IPS-15b (cell line): ENCODE measurements at regions not wholly inside any gene's neighbourhood (a gene's known extent, or its start where the extent isn't known, plus 50 kb on each side); places are given as distances from the start of the nearest gene placed in this dataset.

Source experiments
- H3K27me3 ChIP-seq: one replicate; pipeline ENCODE4 v1.6.1; 2013; ENCODE audit warnings: low read length; ENCODE audit not compliant: control insufficient read depth, insufficient read depth
- H3K36me3 ChIP-seq: one replicate; pipeline ENCODE4 v1.6.1; 2013; ENCODE audit warnings: low read length; ENCODE audit not compliant: control insufficient read depth, insufficient read depth
- H3K4me1 ChIP-seq: one replicate; pipeline ENCODE4 v1.6.1; 2013; ENCODE audit warnings: mild to moderate bottlenecking, low read length; ENCODE audit not compliant: control insufficient read depth, insufficient read depth
- H3K4me3 ChIP-seq: one replicate; pipeline ENCODE4 v1.5.1; 2013; ENCODE audit warnings: low read depth, low read length
- H3K9ac ChIP-seq: one replicate; pipeline ENCODE4 v1.6.1; 2013; ENCODE audit warnings: low read depth, mild to moderate bottlenecking, low read length
- H3K9me3 ChIP-seq: one replicate; pipeline ENCODE4 v1.6.1; 2013; ENCODE audit warnings: mild to moderate bottlenecking, low read length; ENCODE audit not compliant: control insufficient read depth, insufficient read depth

DNA sequence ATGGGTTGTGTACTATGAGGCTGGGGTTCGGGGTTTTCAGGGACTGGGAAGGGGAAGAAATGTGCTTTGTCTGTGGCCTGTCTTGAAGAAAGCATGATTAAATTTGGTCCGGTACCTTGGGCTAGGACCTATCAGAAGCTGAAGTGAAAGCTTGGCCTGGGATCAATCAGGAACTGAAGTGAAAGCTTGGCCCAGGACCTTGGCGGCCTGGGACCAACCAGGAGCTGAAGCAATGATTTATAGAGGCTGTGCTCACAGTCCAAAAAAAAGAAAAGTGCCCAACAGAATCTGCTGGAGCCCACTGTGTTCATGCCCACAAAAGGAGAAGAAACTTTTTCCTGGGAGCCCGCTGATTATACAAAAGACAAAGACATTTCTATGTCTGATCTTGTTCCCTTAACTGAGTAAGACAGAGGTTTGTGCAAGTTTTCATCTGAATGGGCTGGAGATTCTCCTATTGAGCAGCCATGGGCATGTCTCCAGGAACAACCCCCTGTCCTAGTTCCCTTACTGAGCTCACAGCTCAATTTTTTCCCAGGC lies 1427.9 kb downstream of the FAM133A start:
- Histone ChIP-seq H3K4me3 (no peak overlapping the region), H3K9me3 (no peaks in the 10 kb centered on the region), H3K4me1 (peaks cover 2% of the 10 kb centered on the region), H3K27me3 (no peaks in the 10 kb centered on the region), H3K36me3 (no peaks in the 10 kb centered on the region), H3K9ac (no peak overlapping the region)

DNA sequence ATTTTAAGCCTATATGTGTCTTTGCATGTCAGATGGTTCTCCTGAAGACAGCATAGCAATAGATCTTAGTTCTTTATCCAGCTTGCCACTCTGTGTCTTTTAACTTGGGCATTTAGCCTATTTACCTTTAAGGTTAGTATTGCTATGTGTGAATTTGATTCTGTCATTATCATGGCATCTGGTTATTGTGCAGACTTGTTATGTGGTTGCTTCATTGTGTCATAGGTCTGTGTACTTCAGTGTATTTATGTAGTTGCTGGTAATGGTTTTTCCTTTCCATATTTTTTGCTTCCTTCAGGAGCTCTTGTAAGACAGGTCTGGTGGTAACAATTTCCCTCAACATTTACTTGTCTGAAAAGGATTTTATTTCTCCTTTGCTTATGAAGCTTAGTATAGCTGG lies 1443.5 kb downstream of the FAM133A start:
- no peaks in the 10 kb centered on the region for H3K4me1 ChIP-seq
- H3K9ac ChIP-seq: no peak overlapping the region
- H3K36me3 ChIP-seq: no peaks in the 10 kb centered on the region
- no peaks in the 10 kb centered on the region for H3K27me3 ChIP-seq
- no peak overlapping the region for H3K4me3 ChIP-seq
- no peaks in the 10 kb centered on the region for H3K9me3 ChIP-seq

DNA sequence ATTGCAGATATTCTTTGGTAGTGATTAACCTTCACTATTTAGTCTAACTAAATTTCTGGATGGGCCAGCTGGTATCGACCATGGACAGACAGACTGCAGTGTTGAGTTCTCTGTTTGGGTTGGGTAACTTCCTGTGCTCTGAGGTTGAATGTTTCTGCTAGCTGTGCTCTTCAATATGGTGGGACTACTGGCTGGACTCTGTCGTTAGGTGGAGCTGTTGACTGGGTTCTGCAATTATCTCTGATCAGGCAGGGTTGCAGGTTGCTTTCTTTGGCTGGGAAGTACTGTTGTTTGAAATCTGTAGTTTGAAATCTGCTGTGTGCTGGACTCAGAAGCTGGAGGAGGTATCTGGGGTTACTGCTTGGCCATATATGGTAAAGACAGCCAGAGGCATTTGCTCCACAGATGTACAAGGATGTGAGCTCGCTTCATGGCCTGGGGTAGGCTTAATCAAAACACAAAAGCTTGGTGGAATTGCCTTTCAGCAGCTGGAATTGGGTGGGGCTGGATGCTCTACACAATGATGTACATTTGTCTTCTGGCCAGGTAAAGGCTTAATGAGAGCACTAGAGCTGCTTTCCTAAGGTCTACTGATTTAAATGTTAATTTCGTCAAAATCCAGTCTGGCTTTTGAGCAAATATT lies 1472.0 kb downstream of the FAM133A start:
- Histone ChIP-seq H3K4me1 (no peaks in the 10 kb centered on the region), H3K27me3 (no peaks in the 10 kb centered on the region), H3K9me3 (no peaks in the 10 kb centered on the region), H3K36me3 (no peaks in the 10 kb centered on the region), H3K4me3 (no peak overlapping the region), H3K9ac (no peak overlapping the region)

DNA sequence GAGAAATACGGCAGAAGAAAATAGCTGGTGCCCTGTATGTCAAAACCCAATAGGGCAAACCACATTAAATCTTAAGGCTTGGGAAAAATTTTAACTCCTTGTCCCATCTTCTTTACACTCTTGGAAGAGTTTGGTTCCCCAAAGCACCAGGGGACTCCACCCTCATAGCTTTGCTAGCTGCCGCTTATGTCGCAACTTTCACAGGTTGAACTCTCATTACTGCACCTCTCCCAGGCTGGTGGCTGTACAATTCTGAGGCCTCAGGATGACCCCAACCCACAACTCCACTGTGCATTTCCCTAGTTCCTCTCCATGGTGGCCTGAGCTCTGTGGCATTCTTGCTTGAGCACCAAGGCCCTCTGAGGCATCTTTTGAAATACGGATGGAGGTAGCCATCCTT lies 1478.8 kb downstream of the FAM133A start:
- no peaks in the 10 kb centered on the region for H3K4me1 ChIP-seq
- H3K9me3 ChIP-seq: no peaks in the 10 kb centered on the region
- no peaks in the 10 kb centered on the region for H3K36me3 ChIP-seq
- H3K4me3 ChIP-seq: no peak overlapping the region
- no peaks in the 10 kb centered on the region for H3K27me3 ChIP-seq
- no peak overlapping the region for H3K9ac ChIP-seq

DNA sequence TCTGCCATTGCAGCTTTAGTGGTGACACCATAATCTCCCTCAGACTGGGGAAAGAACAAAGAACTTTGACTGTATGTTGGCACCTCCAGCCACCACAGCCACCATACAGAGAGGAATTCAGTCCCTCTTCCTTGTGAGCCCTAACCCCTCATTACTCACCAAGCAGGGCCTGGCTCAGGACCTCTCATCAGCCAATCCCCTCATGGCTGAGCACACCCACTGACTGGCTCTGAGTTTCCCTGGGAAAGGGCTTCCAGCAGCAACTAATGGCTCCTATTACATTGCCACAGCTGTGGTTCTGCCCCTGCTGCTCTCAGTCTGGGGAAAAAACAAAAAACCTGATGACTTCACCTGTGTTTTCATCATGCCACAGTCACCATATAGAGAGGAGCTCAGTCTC lies 1482.6 kb downstream of the FAM133A start:
- no peaks in the 10 kb centered on the region for H3K4me1 ChIP-seq
- no peak overlapping the region for H3K9ac ChIP-seq

More for the DNA sequence above, 1482.6 kb downstream of the FAM133A start:
- H3K27me3 ChIP-seq: no peaks in the 10 kb centered on the region
- no peaks in the 10 kb centered on the region for H3K36me3 ChIP-seq
- H3K4me3 ChIP-seq: no peak overlapping the region
- H3K9me3 ChIP-seq: no peaks in the 10 kb centered on the region
